LNCAP (cell line): ENCODE measurements at regions not wholly inside any gene's neighbourhood (a gene's known extent, or its start where the extent isn't known, plus 50 kb on each side); places are given as distances from the start of the nearest gene placed in this dataset.

ENCODE experiments used
- TF ChIP-seq, protein P1 (sequence below): fragments of 450-650 bp; IDR thresholded peaks from 2 replicates; pipeline ENCODE4 v1.5.1; 2017; ENCODE audit warnings: mild to moderate bottlenecking

DNA sequence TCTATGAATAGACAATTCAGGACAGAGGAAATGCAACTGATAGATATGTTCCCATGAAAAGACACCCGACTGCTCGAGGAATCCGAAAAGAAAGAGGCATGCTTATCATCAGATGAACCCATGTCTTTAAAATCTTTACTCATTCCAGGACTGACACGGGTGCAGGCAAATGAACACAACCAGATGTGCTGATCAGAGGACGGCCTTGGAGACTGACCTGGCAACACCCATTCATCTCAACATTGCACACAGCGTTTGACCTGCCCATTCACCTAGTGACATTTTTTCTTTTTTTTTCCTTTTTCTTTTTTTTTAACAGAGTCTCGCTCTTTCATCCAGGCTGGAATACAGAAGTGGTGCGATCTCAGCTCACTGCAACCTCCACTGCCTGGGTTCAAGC, 377.5 kb downstream of the EIPR1 start:
- TF ChIP-seq, protein P1, sequence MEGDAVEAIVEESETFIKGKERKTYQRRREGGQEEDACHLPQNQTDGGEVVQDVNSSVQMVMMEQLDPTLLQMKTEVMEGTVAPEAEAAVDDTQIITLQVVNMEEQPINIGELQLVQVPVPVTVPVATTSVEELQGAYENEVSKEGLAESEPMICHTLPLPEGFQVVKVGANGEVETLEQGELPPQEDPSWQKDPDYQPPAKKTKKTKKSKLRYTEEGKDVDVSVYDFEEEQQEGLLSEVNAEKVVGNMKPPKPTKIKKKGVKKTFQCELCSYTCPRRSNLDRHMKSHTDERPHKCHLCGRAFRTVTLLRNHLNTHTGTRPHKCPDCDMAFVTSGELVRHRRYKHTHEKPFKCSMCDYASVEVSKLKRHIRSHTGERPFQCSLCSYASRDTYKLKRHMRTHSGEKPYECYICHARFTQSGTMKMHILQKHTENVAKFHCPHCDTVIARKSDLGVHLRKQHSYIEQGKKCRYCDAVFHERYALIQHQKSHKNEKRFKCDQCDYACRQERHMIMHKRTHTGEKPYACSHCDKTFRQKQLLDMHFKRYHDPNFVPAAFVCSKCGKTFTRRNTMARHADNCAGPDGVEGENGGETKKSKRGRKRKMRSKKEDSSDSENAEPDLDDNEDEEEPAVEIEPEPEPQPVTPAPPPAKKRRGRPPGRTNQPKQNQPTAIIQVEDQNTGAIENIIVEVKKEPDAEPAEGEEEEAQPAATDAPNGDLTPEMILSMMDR: no peak

DNA sequence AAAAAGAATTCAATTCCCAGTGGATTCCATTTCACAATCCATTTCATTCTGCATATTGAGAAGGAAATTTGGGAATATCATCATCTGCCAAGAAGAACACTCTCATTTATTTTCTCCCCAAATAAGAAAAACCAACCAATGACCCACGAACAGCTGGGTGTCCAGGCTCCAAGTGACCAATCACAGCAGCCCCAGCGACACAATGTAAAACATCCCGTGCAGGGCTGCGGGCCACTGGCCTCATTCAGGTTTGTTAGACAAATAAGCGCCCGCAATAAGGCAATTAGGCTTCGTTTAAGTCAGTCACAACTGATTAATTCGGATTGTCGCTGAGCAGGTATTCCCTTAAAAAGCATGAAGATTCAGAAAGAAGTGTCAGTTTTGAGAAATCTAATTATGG, 378.6 kb downstream of the EIPR1 start:
- TF ChIP-seq, protein P1: no peak

DNA sequence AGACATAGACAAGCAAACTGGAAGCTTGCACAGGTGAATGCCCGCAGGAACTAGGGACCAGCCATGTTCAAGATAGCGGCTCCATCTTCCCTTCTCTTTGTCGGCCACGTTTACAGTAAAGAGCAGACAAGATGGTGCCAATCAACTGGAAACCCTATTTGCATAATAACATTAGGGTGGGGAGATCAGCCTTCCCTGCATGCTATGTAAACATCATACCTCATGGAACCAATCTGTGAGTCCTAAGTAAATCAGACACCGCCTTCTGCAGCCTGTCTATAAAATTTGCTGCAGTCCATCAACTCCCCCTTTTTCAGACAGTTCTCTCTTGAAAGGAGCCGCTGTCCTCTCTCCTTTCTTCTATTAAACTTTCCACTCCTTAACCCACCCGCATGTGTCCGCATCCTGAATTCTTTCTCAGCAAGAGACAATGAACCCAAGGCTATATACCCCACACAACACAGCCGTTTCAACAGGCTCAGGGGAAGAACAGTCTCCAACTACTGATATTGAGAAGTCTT, 384.4 kb downstream of the EIPR1 start:
- TF ChIP-seq, protein P1: no peak

DNA sequence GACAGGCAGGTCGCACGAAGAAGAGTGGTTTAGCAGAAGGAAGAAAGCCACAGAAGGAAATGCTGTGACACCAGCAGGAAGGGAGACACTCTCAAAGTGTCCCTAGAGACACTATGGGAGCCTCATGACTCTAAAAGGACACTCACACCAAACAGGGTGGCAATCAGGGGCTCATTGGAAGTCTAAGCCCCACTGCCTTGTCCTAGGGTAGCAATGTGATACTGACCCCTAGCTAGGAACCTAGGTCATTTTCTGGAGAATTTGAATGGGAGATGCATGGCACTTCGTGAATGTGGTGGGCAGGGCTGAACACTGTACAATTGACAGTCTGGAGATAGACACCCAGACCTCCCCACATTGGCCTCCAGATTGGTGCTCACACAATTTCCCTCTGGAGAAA, 385.0 kb downstream of the EIPR1 start:
- TF ChIP-seq, protein P1: no peak

DNA sequence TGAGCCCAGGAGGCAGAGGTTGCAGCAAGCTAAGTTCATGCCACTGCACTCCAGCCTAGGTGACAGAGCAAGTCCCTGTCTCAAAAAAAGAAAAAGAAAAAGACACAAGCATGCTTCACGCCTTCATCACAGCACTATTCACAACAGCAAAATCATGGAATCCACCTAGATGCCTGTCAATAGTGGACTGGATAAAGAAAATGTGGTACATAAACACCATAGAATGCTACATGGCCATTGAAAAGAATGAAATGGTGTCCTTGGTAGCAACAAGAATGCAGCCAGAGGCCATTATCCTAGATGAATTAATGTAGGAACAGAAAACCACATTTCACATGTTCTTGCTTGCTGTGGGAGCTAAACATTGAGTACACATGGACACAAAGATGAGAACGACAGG, 392.6 kb downstream of the EIPR1 start:
- TF ChIP-seq, protein P1: no peak

DNA sequence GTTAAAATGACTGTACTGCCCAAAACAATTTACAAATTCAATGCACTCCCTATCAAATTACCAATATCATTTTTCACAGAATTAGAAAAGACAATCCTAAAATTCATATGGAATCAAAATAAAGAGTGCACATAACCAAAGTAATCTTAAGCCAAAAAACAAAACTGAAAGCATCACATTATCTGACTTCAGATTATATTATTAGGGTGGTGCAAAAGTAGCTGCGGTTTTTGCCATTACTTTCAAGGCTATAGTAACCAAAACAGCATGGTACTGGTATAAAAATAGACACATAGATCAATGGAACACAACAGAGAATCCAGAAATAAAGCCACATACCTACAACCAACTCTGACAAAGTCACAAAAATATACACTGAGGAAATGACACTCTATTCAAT, 396.6 kb downstream of the EIPR1 start:
- TF ChIP-seq, protein P1: no peak

DNA sequence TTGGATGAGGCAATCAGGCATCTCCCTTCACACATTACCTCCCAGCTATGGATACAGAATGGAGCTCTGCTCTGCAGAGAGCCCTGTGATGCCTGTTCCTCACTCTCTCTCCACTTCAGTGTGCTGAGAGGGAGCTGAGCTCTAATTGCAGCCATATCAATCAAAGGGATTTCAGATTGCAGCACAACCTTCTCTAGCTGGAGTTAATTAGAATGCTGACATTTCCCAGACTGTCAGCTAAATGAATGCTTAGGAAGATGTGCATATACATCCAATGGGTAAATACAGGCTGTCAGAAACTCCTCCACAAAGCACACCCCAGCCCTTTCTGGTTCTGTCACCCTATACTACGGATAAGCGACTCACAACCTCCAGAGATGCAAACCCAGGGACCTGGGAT, 402.6 kb downstream of the EIPR1 start:
- TF ChIP-seq, protein P1: no peak
